Suprapubic skin (tissue), 4 donors: ENCODE measurements at regions not wholly inside any gene's neighbourhood (a gene's known extent, or its start where the extent isn't known, plus 50 kb on each side); places are given as distances from the start of the nearest gene placed in this dataset.
"Not testable (repeated sequence)": the region's sequence is repeated elsewhere in the genome, so short reads cannot be mapped to it uniquely, and the experiment has no call there.

Experiments
- DNase-seq, 2 donors: peaks; one replicate each; pipeline ENCODE4 v3.0.0-alpha.2; 2019; ENCODE audit warnings: low spot score in 2 of 2
- H3K27ac ChIP-seq: fragments of 200-600 bp; sonication (generic); one replicate; pipeline ENCODE4 v1.5.1; 2019
- H3K27me3 ChIP-seq: fragments of 200-600 bp; sonication (generic); one replicate; pipeline ENCODE4 v1.5.1; 2019
- H3K36me3 ChIP-seq: fragments of 200-600 bp; sonication (generic); one replicate; pipeline ENCODE4 v1.5.1; 2019
- H3K4me1 ChIP-seq: fragments of 200-600 bp; sonication (generic); one replicate; pipeline ENCODE4 v1.5.1; 2019
- H3K4me3 ChIP-seq: fragments of 200-600 bp; sonication (generic); one replicate; pipeline ENCODE4 v1.5.1; 2019; ENCODE audit warnings: mild to moderate bottlenecking
- H3K9me3 ChIP-seq: fragments of 200-600 bp; sonication (generic); one replicate; pipeline ENCODE4 v1.5.1; 2019
- CTCF ChIP-seq, 2 donors: fragments of 200-600 bp in 1 of 2; fragments of 450-650 bp in 1 of 2; sonication (generic) in 1 of 2; IDR thresholded peaks; one replicate each; pipeline ENCODE4 v1.5.1; 2016 to 2019; ENCODE audit warnings: antibody characterized with exemption in 2 of 2, mild to moderate bottlenecking in 1 of 2, moderate library complexity in 1 of 2
- EP300 ChIP-seq: sonication (generic); formaldehyde crosslinking; IDR thresholded peaks from one replicate; pipeline ENCODE4 v1.6.1; 2017; ENCODE audit warnings: antibody characterized with exemption
- POLR2A ChIP-seq, 2 donors: fragments of 450-650 bp; IDR thresholded peaks; one replicate each; pipeline ENCODE4 v1.6.1; 2017; ENCODE audit warnings: antibody characterized with exemption in 2 of 2, mild to moderate bottlenecking in 2 of 2, moderate library complexity in 2 of 2
- POLR2AphosphoS5 ChIP-seq, 3 donors: sonication (generic); formaldehyde crosslinking; IDR thresholded peaks; one replicate each; pipeline ENCODE4 v1.6.1; 2017; ENCODE audit warnings: antibody characterized with exemption in 3 of 3
- WGBS: methylation state at CpG from one replicate; pipeline ENCODE4 v1.1.5; 2018; 5-methylcytosine and 5-hydroxymethylcytosine counted together

GRCh38 chr17:52995881-52996280 lies 826.8 kb upstream of the KIF2B start:
- H3K9me3 ChIP-seq, result no peaks in the 10 kb centered on the region
- WGBS, result 78% methylated on average over 3 of the region's 3 CpGs

GRCh38 chr17:52995147-52995546 lies 827.6 kb upstream of the KIF2B start:
- no peak overlapping the region for H3K4me3 ChIP-seq
- no peak for DNase-seq
- WGBS, result 81% methylated on average over 1 of the region's 1 CpG
- H3K36me3 ChIP-seq, result no peaks in the 10 kb centered on the region
- no peak overlapping the region for H3K27ac ChIP-seq
- no peaks in the 10 kb centered on the region for H3K4me1 ChIP-seq
- no peaks in the 10 kb centered on the region for H3K27me3 ChIP-seq
- no peak for TF ChIP-seq EP300
- no peak for TF ChIP-seq POLR2AphosphoS5 (IDR thresholded peaks at IDR 0.05)
- no peaks in the 10 kb centered on the region for H3K9me3 ChIP-seq

More at GRCh38 chr17:52995881-52996280, 826.8 kb upstream of the KIF2B start:
- Histone ChIP-seq H3K4me3 (no peak overlapping the region), H3K27me3 (no peaks in the 10 kb centered on the region), H3K4me1 (no peaks in the 10 kb centered on the region), H3K27ac (no peak overlapping the region), H3K36me3 (no peaks in the 10 kb centered on the region)
- TF ChIP-seq EP300 (no peak), CTCF (IDR thresholded peaks at IDR 0.05) (no peak), POLR2AphosphoS5 (IDR thresholded peaks at IDR 0.05) (no peak), POLR2A (IDR thresholded peaks at IDR 0.05) (no peak)
- no peak for DNase-seq

GRCh38 chr17:52986056-52986662 lies 827.6 kb upstream of the CA10 start:
- Histone ChIP-seq H3K27me3 (no peaks in the 10 kb centered on the region), H3K36me3 (no peaks in the 10 kb centered on the region), H3K9me3 (no peaks in the 10 kb centered on the region), H3K4me3 (no peak overlapping the region), H3K4me1 (no peaks in the 10 kb centered on the region), H3K27ac (no peak overlapping the region)
- no peak for TF ChIP-seq POLR2A (IDR thresholded peaks at IDR 0.05)
- WGBS, result 46% methylated on average over 4 of the region's 4 CpGs
- DNase-seq, result no peak

- H3K4me3 ChIP-seq, result no peak overlapping the region
These were observed 823.8 kb upstream of the CA10 start for GRCh38 chr17:52982331-52982730.

GRCh38 chr17:52979921-52980320 lies 821.4 kb upstream of the CA10 start:
- 27% methylated on average over 1 of the region's 1 CpG for WGBS
- Histone ChIP-seq H3K27ac (no peak overlapping the region), H3K4me1 (no peaks in the 10 kb centered on the region), H3K36me3 (no peaks in the 10 kb centered on the region), H3K27me3 (no peaks in the 10 kb centered on the region), H3K4me3 (no peak overlapping the region), H3K9me3 (no peaks in the 10 kb centered on the region)
- no peak for DNase-seq
- TF ChIP-seq EP300 (no peak), POLR2A (IDR thresholded peaks at IDR 0.05) (no peak), POLR2AphosphoS5 (IDR thresholded peaks at IDR 0.05) (no peak), CTCF (IDR thresholded peaks at IDR 0.05) (no peak)

More at GRCh38 chr17:52982331-52982730, 823.8 kb upstream of the CA10 start:
- Histone ChIP-seq H3K27me3 (no peaks in the 10 kb centered on the region), H3K27ac (no peak overlapping the region), H3K36me3 (no peaks in the 10 kb centered on the region), H3K9me3 (no peaks in the 10 kb centered on the region), H3K4me1 (no peaks in the 10 kb centered on the region)
- no peak for DNase-seq
- no peak for TF ChIP-seq CTCF (IDR thresholded peaks at IDR 0.05)
- TF ChIP-seq POLR2AphosphoS5 (IDR thresholded peaks at IDR 0.05), result no peak
- no peak for TF ChIP-seq EP300
- no peak for TF ChIP-seq POLR2A (IDR thresholded peaks at IDR 0.05)
- 95% methylated on average over 1 of the region's 1 CpG for WGBS

GRCh38 chr17:52965856-52966255 lies 807.3 kb upstream of the CA10 start:
- Histone ChIP-seq H3K27ac (no peak overlapping the region), H3K27me3 (no peaks in the 10 kb centered on the region), H3K36me3 (no peaks in the 10 kb centered on the region), H3K9me3 (no peaks in the 10 kb centered on the region), H3K4me3 (no peak overlapping the region), H3K4me1 (no peaks in the 10 kb centered on the region)
- DNase-seq, result no peak
- 97% methylated on average over 3 of the region's 3 CpGs for WGBS
- TF ChIP-seq POLR2A (IDR thresholded peaks at IDR 0.05), result no peak
- no peak for TF ChIP-seq POLR2AphosphoS5 (IDR thresholded peaks at IDR 0.05)
- TF ChIP-seq CTCF (IDR thresholded peaks at IDR 0.05), result no peak
- no peak for TF ChIP-seq EP300

- not testable (repeated sequence) for H3K27me3 ChIP-seq, H3K4me1 ChIP-seq, DNase-seq, H3K9me3 ChIP-seq, H3K27ac ChIP-seq, H3K36me3 ChIP-seq, H3K4me3 ChIP-seq
- WGBS, result 74% methylated on average over 11 of the region's 11 CpGs
These were observed 803.2 kb upstream of the CA10 start for GRCh38 chr17:52961751-52962150.
